GM21737 (cell line): ENCODE measurements at regions not wholly inside any gene's neighbourhood (a gene's known extent, or its start where the extent isn't known, plus 50 kb on each side); places are given as distances from the start of the nearest gene placed in this dataset.

Source experiments
- ATAC-seq: cut with Tn5 transposase; IDR thresholded peaks from one replicate; pipeline ENCODE4 v1.9.1; 2021; ENCODE audit warnings: mild to moderate bottlenecking, moderate library complexity; ENCODE audit not compliant: unreplicated experiment

DNA sequence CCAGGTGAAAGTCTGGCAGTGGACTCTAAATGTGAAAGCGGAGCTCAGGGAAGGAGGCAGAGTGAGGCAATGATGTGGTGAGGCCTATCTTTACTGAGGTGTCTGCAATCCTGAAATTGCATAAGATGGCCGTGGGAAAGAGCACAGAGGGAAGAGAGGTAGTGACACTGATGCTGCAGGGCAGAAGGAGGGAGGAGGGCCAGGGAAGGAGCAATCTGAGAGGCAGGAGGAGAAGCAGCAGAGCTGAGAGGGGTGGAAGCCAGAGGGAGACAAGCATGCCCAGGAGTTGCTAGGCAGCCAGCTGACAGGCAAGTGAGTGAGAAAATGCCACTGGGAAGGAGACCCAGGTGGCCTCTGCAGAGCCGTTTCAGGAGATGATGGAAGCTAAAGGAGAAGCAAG, 97.4 kb upstream of the CNR1 start:
- ATAC-seq, result no peak

DNA sequence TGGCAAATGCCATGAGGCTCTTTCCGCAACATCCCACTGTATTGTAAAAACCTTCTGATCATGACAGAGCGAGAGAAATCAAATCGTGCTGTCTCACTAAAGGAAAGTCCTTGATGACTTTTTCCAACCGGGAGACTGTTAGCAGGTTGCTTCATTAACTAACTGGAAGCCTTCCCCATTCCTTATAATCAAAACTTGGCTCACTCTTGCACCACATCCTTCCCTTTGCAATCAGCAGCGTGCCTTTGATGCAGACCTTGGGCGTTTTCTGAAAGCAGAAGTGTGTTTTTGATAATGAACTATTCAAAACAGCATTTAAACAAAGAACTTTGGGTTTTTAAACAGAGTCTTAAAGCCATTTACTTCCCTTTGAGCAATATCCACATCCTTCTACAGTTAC, 96.2 kb upstream of the CNR1 start:
- no peak for ATAC-seq

DNA sequence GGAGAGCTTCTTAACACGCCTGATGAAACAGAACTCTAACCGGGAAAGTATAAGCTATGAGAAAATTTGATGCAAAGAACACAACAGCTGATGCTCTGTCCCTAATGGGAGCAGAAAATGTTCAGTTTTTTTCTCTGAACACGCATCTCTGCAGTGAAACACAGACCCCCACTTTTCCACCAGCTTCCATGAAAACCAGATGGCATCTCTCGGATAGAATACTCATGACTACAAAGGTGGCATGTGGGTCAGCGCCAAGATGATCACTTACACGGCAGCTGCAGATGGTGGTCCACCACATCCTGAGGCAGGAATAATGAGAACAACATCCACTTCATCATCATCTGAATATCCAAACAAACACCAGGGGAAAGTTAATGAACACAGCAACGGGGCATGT, 85.2 kb upstream of the CNR1 start:
- no peak for ATAC-seq

DNA sequence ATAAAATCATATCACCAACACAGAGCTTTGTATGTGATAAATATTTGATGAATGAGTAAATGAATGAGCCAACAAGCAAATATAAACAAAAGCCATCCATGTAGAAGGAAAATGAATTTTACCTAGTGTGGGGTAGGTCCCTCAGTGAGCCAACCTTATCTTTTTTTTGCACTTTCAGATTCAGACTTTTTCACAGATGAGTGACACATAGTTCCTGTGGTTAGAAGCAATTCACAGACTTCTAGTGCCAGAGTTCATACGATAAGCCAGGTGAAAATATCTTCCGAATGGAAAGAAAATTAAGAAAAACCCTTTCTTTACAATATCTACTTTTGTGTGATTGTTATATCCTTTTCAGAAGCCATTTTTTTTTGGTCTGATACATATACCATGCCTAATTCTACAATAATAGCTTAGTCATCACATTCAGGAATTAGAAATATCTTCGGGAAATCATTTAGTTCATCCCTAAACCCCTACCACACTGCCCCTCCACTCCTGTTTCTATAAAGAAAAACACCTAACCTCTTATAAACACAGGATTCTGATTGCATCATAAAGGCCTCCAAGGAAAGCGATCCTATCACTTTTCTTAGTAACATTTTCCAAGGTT, 82.7 kb upstream of the CNR1 start:
- ATAC-seq, result no peak

DNA sequence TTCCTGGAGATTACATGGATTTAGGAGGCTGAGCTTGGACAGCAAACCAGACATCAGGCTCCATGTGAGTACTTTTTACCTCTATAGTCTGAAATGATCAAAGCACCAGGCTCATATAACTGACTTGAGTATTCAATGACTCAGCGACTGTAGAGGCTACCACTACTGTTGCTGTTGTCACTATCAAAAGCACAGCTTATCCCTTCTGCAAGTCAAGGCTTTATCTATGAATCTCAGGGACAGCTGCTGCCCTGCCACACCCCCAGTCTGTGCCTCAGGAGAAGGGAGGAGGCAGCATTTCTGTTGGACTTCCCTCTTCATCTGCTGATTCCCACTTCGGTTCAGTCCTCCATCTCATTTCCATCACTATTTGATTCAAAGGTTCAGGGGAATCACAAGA, 80.5 kb upstream of the CNR1 start:
- ATAC-seq, result no peak

DNA sequence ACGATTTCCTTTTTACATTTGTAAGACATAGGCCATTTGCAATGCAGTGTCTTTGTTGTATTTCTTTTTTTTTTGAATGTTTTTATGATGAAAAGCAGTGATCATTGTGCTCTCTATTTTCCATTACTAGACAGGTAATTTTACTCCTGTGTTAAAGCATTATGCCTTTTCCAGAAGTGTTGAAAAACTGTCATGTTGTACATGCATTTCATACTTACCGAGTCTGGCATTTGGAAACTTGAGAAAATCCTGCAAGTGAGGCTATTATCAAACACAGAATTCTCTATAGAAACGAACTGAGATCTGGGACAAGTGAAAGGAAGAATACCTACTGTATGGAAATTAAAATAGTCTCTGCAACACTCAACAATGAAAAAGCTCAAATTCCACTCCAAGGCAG, 78.6 kb upstream of the CNR1 start:
- ATAC-seq, result no peak

DNA sequence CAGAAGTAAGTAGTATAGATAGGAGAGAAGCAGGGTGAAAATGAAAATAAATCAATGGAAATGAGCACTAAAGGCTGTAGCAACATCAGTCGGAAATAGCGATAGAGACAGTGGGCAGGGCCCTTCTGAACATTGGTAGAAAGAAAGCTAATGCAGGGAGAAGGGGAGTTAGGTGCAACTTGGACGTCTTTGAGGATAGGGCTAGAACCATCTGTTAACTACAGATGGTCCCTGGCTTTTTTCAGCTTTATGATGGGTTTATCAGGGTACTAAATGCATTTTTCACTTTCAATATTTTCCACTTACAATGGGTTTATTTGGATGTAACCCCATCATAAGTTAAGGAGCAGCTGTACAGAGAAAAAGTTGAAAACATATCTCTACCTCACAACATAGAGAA, 72.8 kb upstream of the CNR1 start:
- no peak for ATAC-seq

DNA sequence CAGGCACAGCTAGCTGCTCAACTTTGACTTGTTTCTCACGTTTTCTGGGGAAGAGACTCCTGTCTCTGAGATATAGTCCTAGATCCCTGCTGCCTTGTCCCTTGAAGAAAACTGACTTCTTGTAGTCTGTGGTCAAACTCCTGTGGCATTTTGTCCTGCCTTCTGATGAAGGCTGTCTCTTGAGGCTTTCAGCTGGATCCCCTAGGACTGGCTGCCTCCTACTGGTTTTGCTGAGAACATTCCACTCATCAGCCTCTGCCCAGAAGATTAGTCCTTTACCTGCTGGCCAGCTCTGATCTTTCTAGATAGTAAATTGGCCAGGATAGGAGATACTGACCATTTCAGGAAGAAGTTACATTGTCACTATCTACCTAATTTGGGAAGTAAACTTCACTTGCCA, 71.9 kb upstream of the CNR1 start:
- ATAC-seq, result no peak

DNA sequence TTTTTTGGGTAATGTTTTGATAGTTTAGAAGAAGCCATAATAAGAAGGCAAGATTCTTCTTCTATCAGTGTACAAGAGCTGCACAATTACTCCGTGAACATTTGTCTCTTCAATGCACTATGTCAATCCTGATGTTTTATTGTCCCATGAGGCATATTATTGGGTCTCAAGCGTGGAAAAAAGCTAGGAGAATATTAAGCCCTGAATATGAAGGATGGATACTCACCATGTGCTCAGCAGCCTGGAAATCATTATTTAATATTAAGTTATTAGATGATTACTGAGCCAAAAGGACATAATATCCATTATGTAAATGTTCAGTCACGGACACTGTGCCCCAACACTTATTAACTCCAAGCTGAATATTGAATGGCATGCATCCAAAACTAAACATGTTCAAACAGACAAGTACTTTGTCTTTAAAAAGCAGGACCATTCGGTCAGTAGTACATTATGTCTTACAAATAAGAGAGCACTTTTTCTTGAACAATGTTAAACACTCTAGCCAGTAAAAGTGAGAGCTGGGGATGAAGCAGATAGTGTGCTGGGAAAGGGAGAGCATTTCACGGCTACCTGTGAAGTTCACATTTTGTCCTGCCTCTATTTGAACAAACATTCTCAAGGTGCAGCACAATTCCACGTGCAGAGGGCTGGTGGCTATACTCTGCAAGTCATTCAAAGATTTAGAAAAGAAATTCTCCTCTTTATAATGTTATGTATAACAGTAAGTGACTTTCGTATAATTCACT, 70.6 kb upstream of the CNR1 start:
- ATAC-seq, result no peak

DNA sequence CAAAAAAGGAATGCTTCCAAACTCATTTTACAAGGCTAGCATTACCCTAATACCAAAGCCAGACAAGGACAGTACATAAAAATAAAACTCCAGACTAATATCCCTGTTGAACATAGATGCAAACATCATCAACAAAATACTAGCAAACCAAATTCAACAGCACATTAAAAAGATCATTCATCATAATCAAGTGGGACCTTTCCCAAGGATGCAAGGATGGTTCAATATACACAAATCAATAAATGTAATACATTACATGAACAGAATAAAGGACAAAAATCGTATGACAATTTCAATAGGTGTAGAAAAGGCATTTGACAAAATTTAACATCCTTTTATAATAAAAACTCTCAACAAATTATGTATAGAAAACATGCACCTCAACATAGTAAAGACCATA, 66.6 kb upstream of the CNR1 start:
- ATAC-seq, result no peak

DNA sequence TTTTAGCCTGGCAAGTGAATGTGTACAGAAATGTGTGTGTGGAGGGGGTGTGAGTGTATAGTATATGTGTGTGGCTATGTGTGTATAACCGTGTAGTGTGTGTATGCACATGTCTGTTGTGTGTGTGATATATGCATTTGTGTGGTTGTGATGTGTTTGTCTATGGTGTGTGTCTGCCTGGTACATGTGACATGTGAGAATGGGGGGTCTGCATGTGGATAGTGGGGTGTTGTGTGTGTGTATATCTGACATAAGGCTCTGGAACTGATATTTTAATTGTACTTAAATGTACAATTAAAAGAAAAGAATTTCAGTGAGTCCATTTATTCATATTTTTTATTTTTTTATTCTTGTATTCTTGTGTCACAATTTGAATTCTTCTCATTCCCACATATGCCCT, 57.2 kb upstream of the CNR1 start:
- no peak for ATAC-seq

DNA sequence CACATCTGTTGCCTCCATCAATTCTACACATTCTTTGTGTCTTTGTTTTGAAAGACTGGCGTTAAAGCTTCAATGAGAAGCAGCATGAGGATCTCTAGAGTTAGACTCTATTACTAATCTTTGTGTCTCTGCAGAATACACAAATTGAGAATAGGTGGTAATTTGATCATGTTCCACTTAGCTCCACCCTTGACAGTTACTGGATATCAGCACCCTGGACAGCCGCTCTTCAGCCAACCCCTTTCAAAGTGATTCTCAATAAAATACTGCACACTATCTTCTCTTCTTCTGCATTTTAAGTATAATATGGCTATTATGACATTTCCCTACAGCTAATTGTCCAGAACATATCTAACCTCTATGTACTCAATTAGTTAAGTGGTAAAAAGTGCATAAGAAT, 54.3 kb upstream of the CNR1 start:
- no peak for ATAC-seq

DNA sequence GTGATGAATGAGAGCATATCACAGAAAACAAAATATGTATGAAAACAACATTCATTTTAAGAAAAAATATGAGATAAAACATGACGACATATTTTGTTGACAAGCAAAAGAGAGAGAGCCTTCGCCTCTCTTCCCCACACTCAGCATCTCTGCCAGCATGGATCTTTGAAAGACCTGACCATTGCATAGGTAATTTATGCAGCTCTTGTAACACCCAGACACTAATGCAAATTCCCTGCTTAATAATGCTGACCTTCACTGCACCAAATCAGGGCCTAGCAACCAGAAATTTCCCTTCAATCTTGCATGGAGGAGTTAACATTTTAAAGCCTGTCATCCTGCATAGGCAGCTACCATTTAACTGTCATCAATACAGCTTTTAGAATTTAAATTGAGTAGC, 50.0 kb upstream of the CNR1 start:
- no peak for ATAC-seq
